ENCODE measurements at regions not wholly inside any gene's neighbourhood (a gene's known extent, or its start where the extent isn't known, plus 50 kb on each side); places are given as distances from the start of the nearest gene placed in this dataset.

- H3K4me3 ChIP-seq (ENCODE audit: low read depth, low read length): no peak overlapping the region
- DNase-seq (ENCODE audit: low read depth): peak; percentile 95
- peak; percentile 45 for TF ChIP-seq CTCF (IDR thresholded peaks at IDR 0.05; ENCODE audit: insufficient read depth, low read length)
Measured at GRCh38 chr12:126051611-126052107, 986.4 kb downstream of the AACS start.

GRCh38 chr12:126055521-126055920 is 990.3 kb downstream of the AACS start:
- no peak for TF ChIP-seq CTCF (IDR thresholded peaks at IDR 0.05; ENCODE audit: insufficient read depth, low read length)
- no peak overlapping the region for H3K4me3 ChIP-seq (ENCODE audit: low read depth, low read length)
- DNase-seq (ENCODE audit: low read depth): peak; percentile 91

- no peak overlapping the region for H3K4me3 ChIP-seq (ENCODE audit: low read depth, low read length)
- no peak for TF ChIP-seq CTCF (IDR thresholded peaks at IDR 0.05; ENCODE audit: insufficient read depth, low read length)
- DNase-seq (ENCODE audit: low read depth): no peak
Measured at GRCh38 chr12:126061777-126062176, 996.5 kb downstream of the AACS start.

- no peak for TF ChIP-seq CTCF (IDR thresholded peaks at IDR 0.05; ENCODE audit: insufficient read depth, low read length)
- no peak overlapping the region for H3K4me3 ChIP-seq (ENCODE audit: low read depth, low read length)
- DNase-seq (ENCODE audit: low read depth): no peak
Measured at GRCh38 chr12:126064028-126064427, 998.8 kb downstream of the AACS start.

- TF ChIP-seq CTCF (IDR thresholded peaks at IDR 0.05; ENCODE audit: insufficient read depth, low read length): no peak
- H3K4me3 ChIP-seq (ENCODE audit: low read depth, low read length): no peak overlapping the region
- no peak for DNase-seq (ENCODE audit: low read depth)
Measured at GRCh38 chr12:126067626-126068329, 1002.5 kb downstream of the AACS start.

- DNase-seq (ENCODE audit: low read depth): peak; percentile 84
- H3K4me3 ChIP-seq (ENCODE audit: low read depth, low read length): no peak overlapping the region
- TF ChIP-seq CTCF (IDR thresholded peaks at IDR 0.05; ENCODE audit: insufficient read depth, low read length): peak; percentile 67
Measured at GRCh38 chr12:126069549-126070165, 1004.4 kb downstream of the AACS start.

Measured in fibroblast of the aortic adventitia (primary cell).